Small intestine (tissue), 7 donors: ENCODE measurements at regions not wholly inside any gene's neighbourhood (a gene's known extent, or its start where the extent isn't known, plus 50 kb on each side); places are given as distances from the start of the nearest gene placed in this dataset.

Experiments used
- DNase-seq, 2 donors: peaks; one replicate each; pipeline versions ENCODE4 v3.0.0 to v3.0.0-alpha.2; 2013
- FAIRE-seq: peaks from 2 replicates; lab custom pipeline; 2012; peaks lifted over from hg19 to GRCh38; lab: Jason Lieb, UNC
- H3K27ac ChIP-seq, 3 donors: one replicate each; pipeline ENCODE4 v1.5.1; 2013; ENCODE audit warnings: low read length in 2 of 3, mild to moderate bottlenecking in 2 of 3, control low read depth in 1 of 3, inconsistent platforms in 1 of 3, low read depth in 1 of 3, moderate library complexity in 1 of 3
- H3K27me3 ChIP-seq, 3 donors: one replicate each; pipeline ENCODE4 v1.6.1; 2013; ENCODE audit warnings: low read length in 3 of 3, inconsistent platforms in 1 of 3; ENCODE audit not compliant: control insufficient read depth in 3 of 3, insufficient read depth in 3 of 3
- H3K36me3 ChIP-seq, 3 donors: one replicate each; pipeline ENCODE4 v1.6.1; 2013; ENCODE audit warnings: low read length in 3 of 3, inconsistent platforms in 1 of 3, low read depth in 1 of 3, mild to moderate bottlenecking in 1 of 3, moderate library complexity in 1 of 3; ENCODE audit not compliant: control insufficient read depth in 3 of 3, insufficient read depth in 2 of 3
- H3K4me1 ChIP-seq, 3 donors: one replicate each; pipeline ENCODE4 v1.6.1; 2013; ENCODE audit warnings: low read length in 2 of 3, inconsistent platforms in 1 of 3, low read depth in 1 of 3, mild to moderate bottlenecking in 1 of 3, moderate library complexity in 1 of 3; ENCODE audit not compliant: control insufficient read depth in 3 of 3, insufficient read depth in 2 of 3
- H3K4me3 ChIP-seq, 3 donors: one replicate each; pipeline ENCODE4 v1.5.1; 2013; ENCODE audit warnings: low read length in 3 of 3, control low read depth in 1 of 3, inconsistent platforms in 1 of 3, low read depth in 1 of 3, mild to moderate bottlenecking in 1 of 3, moderate library complexity in 1 of 3
- H3K9me3 ChIP-seq, 2 donors: one replicate each; pipeline ENCODE4 v1.6.1; 2013; ENCODE audit warnings: low read depth in 1 of 2, low read length in 1 of 2; ENCODE audit not compliant: control insufficient read depth in 2 of 2, insufficient read depth in 1 of 2
- WGBS, 3 donors: extraction: QIAGEN DNeasy Blood & Tissue Kit; methylation state at CpG; one replicate each; pipeline ENCODE4 v1.1.7; 2013; 5-methylcytosine and 5-hydroxymethylcytosine counted together
- donor health status: healthy with polysubstance abuse.
- donor health status: control.
- donor health status: control.
- donor health status: Bipolar disorder and iron deficiency.
- donor health status: healthy.

DNA sequence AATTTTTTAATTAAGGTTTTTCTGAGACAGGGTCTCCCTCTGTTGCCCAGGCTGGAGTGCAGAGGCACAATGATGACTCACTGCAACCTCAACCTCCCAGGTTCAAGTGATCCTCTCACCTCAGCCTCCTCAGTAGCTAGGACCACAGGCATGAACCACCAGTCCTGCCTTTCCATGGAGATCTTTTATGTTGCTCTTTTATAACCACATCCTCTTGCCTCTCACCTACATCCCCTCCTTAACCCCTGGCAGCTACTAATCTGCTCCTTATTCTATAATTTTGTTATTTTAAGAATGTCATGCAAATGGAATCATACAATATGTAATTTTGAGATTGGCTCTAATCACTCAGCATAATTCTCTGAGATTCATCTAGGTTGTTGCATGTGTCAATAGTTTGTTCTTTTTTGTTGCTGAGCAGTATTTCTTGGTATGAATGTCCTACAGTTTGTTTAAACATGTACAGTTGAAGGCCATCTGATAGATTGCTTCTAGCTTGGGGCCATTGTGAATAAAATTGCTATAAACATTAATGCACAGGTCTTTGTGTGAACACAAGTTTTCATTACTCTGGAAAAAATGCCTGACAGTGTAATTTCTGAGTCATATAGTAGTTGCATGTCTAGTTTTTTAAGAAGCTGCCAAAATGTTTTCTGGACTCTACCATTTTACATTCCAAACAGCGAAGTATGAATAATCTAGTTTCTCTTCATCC lies 249.2 kb upstream of the AMIGO2 start:
- H3K27ac ChIP-seq = no peak overlapping the region
- no peaks in the 10 kb centered on the region for H3K27me3 ChIP-seq
- H3K4me3 ChIP-seq = no peak overlapping the region
- H3K4me1 ChIP-seq = no peaks in the 10 kb centered on the region
- WGBS, 3 donors = 88 to 94% (median 91%) methylated on average over 1 of the region's 1 CpG
- no peaks in the 10 kb centered on the region for H3K36me3 ChIP-seq
- FAIRE-seq (no peak), DNase-seq (no peak)
- H3K9me3 ChIP-seq = no peaks in the 10 kb centered on the region

DNA sequence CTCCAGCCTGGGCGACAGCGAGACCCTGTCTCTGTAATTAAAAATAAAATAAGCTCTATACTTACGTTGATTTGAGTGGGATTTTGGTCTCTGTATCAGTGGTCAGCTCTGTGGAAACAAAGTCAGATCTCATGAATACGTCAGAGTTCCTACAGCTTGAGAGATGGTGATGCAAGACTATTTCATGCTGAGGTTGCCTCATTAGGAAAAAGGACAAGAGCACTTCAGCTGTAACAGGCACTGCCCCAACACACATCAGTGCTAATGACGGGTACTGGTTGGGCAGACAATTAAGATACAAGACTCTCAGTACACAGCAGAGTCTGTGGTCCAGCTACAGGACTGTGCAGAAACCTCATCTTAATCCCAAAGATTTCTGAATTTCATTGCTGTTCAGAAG lies 246.4 kb upstream of the AMIGO2 start:
- Histone ChIP-seq H3K27me3 (no peaks in the 10 kb centered on the region), H3K4me1 (no peaks in the 10 kb centered on the region), H3K4me3 (no peak overlapping the region), H3K27ac (no peak overlapping the region), H3K36me3 (no peaks in the 10 kb centered on the region), H3K9me3 (no peaks in the 10 kb centered on the region)
- 90 to 93% (median 92%) methylated on average over 5 of the region's 5 CpGs for WGBS, 3 donors
- FAIRE-seq (no peak), DNase-seq (no peak)

- H3K9me3 ChIP-seq = no peaks in the 10 kb centered on the region
- H3K27ac ChIP-seq = no peak overlapping the region
- H3K27me3 ChIP-seq = no peaks in the 10 kb centered on the region
- no peaks in the 10 kb centered on the region for H3K36me3 ChIP-seq
- no peak overlapping the region for H3K4me3 ChIP-seq
- no peak for FAIRE-seq
- H3K4me1 ChIP-seq = no peaks in the 10 kb centered on the region
- WGBS, 3 donors = 73 to 85% (median 79%) methylated on average over 2 of the region's 2 CpGs
- DNase-seq = no peak
Measured at GRCh38 chr12:47323802-47324201, 244.0 kb upstream of the AMIGO2 start.

DNA sequence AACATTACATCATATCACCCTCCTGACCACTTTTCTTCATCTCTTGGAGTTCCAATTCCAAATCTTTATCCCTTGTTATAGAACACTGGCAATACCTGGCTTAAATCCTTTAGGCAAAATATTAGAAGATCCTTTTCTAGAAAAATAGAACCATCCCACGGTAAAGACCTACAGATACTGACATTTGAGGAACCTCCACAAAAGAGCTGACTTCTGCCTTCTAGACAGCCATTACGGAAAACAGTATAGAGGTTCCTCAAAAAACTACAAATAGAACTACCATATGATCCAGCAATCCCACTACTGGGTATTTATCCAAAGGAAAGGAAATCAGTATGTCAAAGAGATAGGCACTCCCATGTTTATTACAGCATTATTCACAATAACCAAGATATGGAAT lies 241.7 kb upstream of the AMIGO2 start:
- DNase-seq = no peak
- Histone ChIP-seq H3K9me3 (no peaks in the 10 kb centered on the region), H3K4me3 (no peak overlapping the region), H3K27me3 (no peaks in the 10 kb centered on the region), H3K4me1 (peaks cover 0 to 4% (median 0%) of the 10 kb centered on the region in 3 donors), H3K27ac (no peak overlapping the region), H3K36me3 (no peaks in the 10 kb centered on the region)
- WGBS, 3 donors = 6 to 85% (median 72%) methylated on average over 2 of the region's 2 CpGs
- no peak for FAIRE-seq

GRCh38 chr12:47319746-47320145 lies 240.0 kb upstream of the AMIGO2 start:
- Histone ChIP-seq H3K4me3 (no peak overlapping the region), H3K9me3 (no peaks in the 10 kb centered on the region), H3K27ac (no peak overlapping the region), H3K4me1 (peaks cover 0 to 4% (median 0%) of the 10 kb centered on the region in 3 donors), H3K36me3 (no peaks in the 10 kb centered on the region), H3K27me3 (no peaks in the 10 kb centered on the region)
- no peak for FAIRE-seq
- no peak for DNase-seq
- WGBS, 3 donors = 92 to 100% (median 95%) methylated on average over 1 of the region's 1 CpG

GRCh38 chr12:47318963-47319362 lies 239.2 kb upstream of the AMIGO2 start:
- DNase-seq (no peak), FAIRE-seq (no peak)
- 68 to 73% (median 70%) methylated on average over 4 of the region's 4 CpGs for WGBS, 3 donors
- Histone ChIP-seq H3K27me3 (no peaks in the 10 kb centered on the region), H3K27ac (no peak overlapping the region), H3K4me3 (no peak overlapping the region), H3K9me3 (no peaks in the 10 kb centered on the region), H3K36me3 (no peaks in the 10 kb centered on the region), H3K4me1 (peaks cover 0 to 4% (median 0%) of the 10 kb centered on the region in 3 donors)

DNA sequence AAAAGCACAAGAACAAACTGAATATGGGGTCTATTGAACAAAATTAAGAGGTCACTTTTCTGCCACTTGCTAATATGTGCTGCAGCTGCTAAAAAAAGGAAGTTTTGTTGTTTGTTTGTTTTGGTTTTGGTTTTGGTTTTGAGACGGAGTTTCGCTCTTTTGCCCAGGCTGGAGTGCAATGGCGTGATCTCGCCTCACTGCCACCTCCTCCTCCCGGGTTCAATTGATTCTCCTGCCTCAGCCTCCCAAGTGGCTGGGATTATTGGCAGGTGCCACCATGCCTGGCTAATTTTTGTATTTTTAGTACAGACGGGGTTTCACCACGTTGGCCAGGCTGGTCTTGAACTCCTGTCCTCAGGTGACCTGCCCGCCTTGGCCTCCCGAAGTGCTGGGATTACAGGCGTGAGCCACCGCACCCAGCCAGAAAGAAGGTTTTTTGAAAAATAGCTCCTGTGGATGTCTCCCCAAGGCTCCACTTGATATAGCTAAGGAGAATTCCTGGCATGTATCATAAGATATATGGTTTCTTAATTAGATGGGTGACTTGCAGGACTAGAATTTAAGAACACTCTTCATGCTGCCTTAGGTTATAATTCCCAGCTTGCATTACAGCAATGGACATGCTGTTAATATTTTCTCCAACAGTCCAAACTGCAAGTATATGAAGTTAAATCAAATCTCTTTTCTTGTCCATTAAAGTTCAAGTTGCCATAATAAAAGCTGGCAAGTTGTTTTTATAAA lies 237.6 kb upstream of the AMIGO2 start:
- no peaks in the 10 kb centered on the region for H3K36me3 ChIP-seq
- H3K27ac ChIP-seq = peak overlapping the region in 1 of 3 donors; percentile 75
- DNase-seq (peak in 1 of 2 donors; percentile 29), FAIRE-seq (no peak)
- H3K4me3 ChIP-seq = peak overlapping the region in 1 of 3 donors; percentile 23
- WGBS, 3 donors = 42 to 54% (median 47%) methylated on average over 11 of the region's 11 CpGs
- H3K9me3 ChIP-seq = no peaks in the 10 kb centered on the region
- H3K27me3 ChIP-seq = no peaks in the 10 kb centered on the region
- H3K4me1 ChIP-seq = peaks cover 0 to 8% (median 4%) of the 10 kb centered on the region in 3 donors

- 38 to 63% (median 61%) methylated on average over 2 of the region's 2 CpGs for WGBS, 3 donors
- FAIRE-seq = no peak
- DNase-seq = no peak
- no peak overlapping the region for H3K4me3 ChIP-seq
- H3K27ac ChIP-seq = peak overlapping the region in 1 of 3 donors; percentile 20
- peaks cover 0 to 8% (median 4%) of the 10 kb centered on the region in 3 donors for H3K4me1 ChIP-seq
- no peaks in the 10 kb centered on the region for H3K36me3 ChIP-seq
- no peaks in the 10 kb centered on the region for H3K27me3 ChIP-seq
- no peaks in the 10 kb centered on the region for H3K9me3 ChIP-seq
Measured at GRCh38 chr12:47316609-47317049, 236.9 kb upstream of the AMIGO2 start.
